Suppressor macrophage treated with lipopolysaccharide for 4 hours (primary cell): ENCODE measurements at regions not wholly inside any gene's neighbourhood (a gene's known extent, or its start where the extent isn't known, plus 50 kb on each side); places are given as distances from the start of the nearest gene placed in this dataset.
A peak's percentile ranks its signal among the peaks of the same experiment; 100 is the strongest.

Experiments
- DNase-seq: peaks from one replicate; pipeline ENCODE4 v3.0.0-alpha.2; 2020

GRCh38 chr7:7122701-7123281 is 59.6 kb upstream of the C1GALT1 start:
- DNase-seq, result peak; percentile 62

GRCh38 chr7:7125963-7126362 is 56.4 kb upstream of the C1GALT1 start:
- peak; percentile 77 for DNase-seq

- no peak for DNase-seq
Observed at GRCh38 chr7:7127773-7128172, 54.6 kb upstream of the C1GALT1 start.

- no peak for DNase-seq
Observed at GRCh38 chr7:7129381-7129780, 53.0 kb upstream of the C1GALT1 start.

GRCh38 chr7:7131273-7131672 is 51.1 kb upstream of the C1GALT1 start:
- no peak for DNase-seq
